Erythroblast (primary cell): ENCODE measurements at regions not wholly inside any gene's neighbourhood (a gene's known extent, or its start where the extent isn't known, plus 50 kb on each side); places are given as distances from the start of the nearest gene placed in this dataset.

ENCODE experiments used
- GATA1 ChIP-seq: IDR thresholded peaks from 2 replicates; pipeline ENCODE4 v1.6.1; 2011; ENCODE audit warnings: low read depth, mild to moderate bottlenecking, control low read depth, low read length, moderate library complexity
- POLR2A ChIP-seq: IDR thresholded peaks from 2 replicates; pipeline ENCODE4 v1.6.1; 2011; ENCODE audit warnings: mild to moderate bottlenecking, low read length

GRCh38 chr9:97794666-97795065, 58.4 kb upstream of the FOXE1 start:
- TF ChIP-seq POLR2A (no peak), GATA1 (no peak)
